Activated T-helper 2 cell treated with anti-CD3 and anti-CD28 coated beads, Interferon-gamma antibody, Interleukin-2, Interleukin-4, amounts not matched to agents 10 μg/mL and 5 μg/mL and 100 μg/mL, durations not matched to agents 14 hours and 24 hours and 36 hours (primary cell): ENCODE measurements at regions not wholly inside any gene's neighbourhood (a gene's known extent, or its start where the extent isn't known, plus 50 kb on each side); places are given as distances from the start of the nearest gene placed in this dataset.

Source experiments
- DNase-seq: peaks from one replicate; pipeline ENCODE4 v3.0.0; 2021; ENCODE audit warnings: low spot score
- H3K27ac Mint-ChIP-seq: one replicate; pipeline ENCODE4 v1.8.0; 2021; ENCODE audit warnings: mixed read lengths
- H3K27me3 Mint-ChIP-seq: one replicate; pipeline ENCODE4 v1.8.0; 2021; ENCODE audit warnings: low read depth, mixed read lengths
- H3K36me3 Mint-ChIP-seq: one replicate; pipeline ENCODE4 v1.8.0; 2021; ENCODE audit warnings: low read depth, mixed read lengths
- H3K4me1 Mint-ChIP-seq: one replicate; pipeline ENCODE4 v1.8.0; 2021; ENCODE audit warnings: low read depth, mixed read lengths
- H3K4me3 Mint-ChIP-seq: one replicate; pipeline ENCODE4 v1.8.0; 2021; ENCODE audit warnings: low read depth, mild to moderate bottlenecking, moderate library complexity, mixed read lengths
- H3K9me3 Mint-ChIP-seq: one replicate; pipeline ENCODE4 v1.8.0; 2021; ENCODE audit warnings: mixed read lengths
- intact Hi-C: fragments of 100-400 bp; cut with micrococcal nuclease; formaldehyde crosslinking; loops from one replicate; pipeline ENCODE4 v1.15.1; 2023

- no peaks in the 10 kb centered on the region for H3K9me3 Mint-ChIP-seq
- no peak overlapping the region for H3K27ac Mint-ChIP-seq
- peaks cover 5% of the 10 kb centered on the region for H3K4me1 Mint-ChIP-seq
- H3K4me3 Mint-ChIP-seq: no peak overlapping the region
- H3K27me3 Mint-ChIP-seq: peaks cover 5% of the 10 kb centered on the region
- no peaks in the 10 kb centered on the region for H3K36me3 Mint-ChIP-seq
- no peak for DNase-seq
- intact Hi-C loops: no loop called here
Measured at GRCh38 chr2:41711736-41712135, 336.1 kb upstream of the PKDCC start.

- peaks cover 5% of the 10 kb centered on the region for H3K27me3 Mint-ChIP-seq
- H3K4me1 Mint-ChIP-seq: peaks cover 10% of the 10 kb centered on the region
- no peak overlapping the region for H3K4me3 Mint-ChIP-seq
- H3K27ac Mint-ChIP-seq: no peak overlapping the region
- no peaks in the 10 kb centered on the region for H3K9me3 Mint-ChIP-seq
- DNase-seq: no peak
- H3K36me3 Mint-ChIP-seq: no peaks in the 10 kb centered on the region
- intact Hi-C loops: no loop called here
Measured at GRCh38 chr2:41716497-41716896, 331.3 kb upstream of the PKDCC start.

- Mint-ChIP-seq H3K9me3 (no peaks in the 10 kb centered on the region), H3K4me3 (no peak overlapping the region), H3K27ac (no peak overlapping the region), H3K4me1 (peaks cover 10% of the 10 kb centered on the region), H3K36me3 (no peaks in the 10 kb centered on the region), H3K27me3 (no peaks in the 10 kb centered on the region)
- intact Hi-C loops: no loop called here
- no peak for DNase-seq
Measured at GRCh38 chr2:41717839-41718238, 330.0 kb upstream of the PKDCC start.

GRCh38 chr2:41718705-41719104 is 329.1 kb upstream of the PKDCC start:
- Mint-ChIP-seq H3K4me1 (peaks cover 10% of the 10 kb centered on the region), H3K9me3 (no peaks in the 10 kb centered on the region), H3K4me3 (no peak overlapping the region), H3K36me3 (no peaks in the 10 kb centered on the region), H3K27me3 (no peaks in the 10 kb centered on the region), H3K27ac (no peak overlapping the region)
- no peak for DNase-seq
- intact Hi-C loops: no loop called here

GRCh38 chr2:41719756-41720155 is 328.1 kb upstream of the PKDCC start:
- Mint-ChIP-seq H3K36me3 (no peaks in the 10 kb centered on the region), H3K9me3 (no peaks in the 10 kb centered on the region), H3K4me1 (peaks cover 10% of the 10 kb centered on the region), H3K27ac (no peak overlapping the region), H3K4me3 (no peak overlapping the region), H3K27me3 (no peaks in the 10 kb centered on the region)
- no peak for DNase-seq
- intact Hi-C loops: no loop called here

- Mint-ChIP-seq H3K4me1 (peaks cover 9% of the 10 kb centered on the region), H3K9me3 (no peaks in the 10 kb centered on the region), H3K36me3 (no peaks in the 10 kb centered on the region), H3K27me3 (no peaks in the 10 kb centered on the region), H3K4me3 (no peak overlapping the region), H3K27ac (no peak overlapping the region)
- intact Hi-C loops: no loop called here
- DNase-seq: no peak
Measured at GRCh38 chr2:41720331-41721251, 327.2 kb upstream of the PKDCC start.

GRCh38 chr2:41722668-41723369 is 325.0 kb upstream of the PKDCC start:
- Mint-ChIP-seq H3K9me3 (no peaks in the 10 kb centered on the region), H3K4me3 (no peak overlapping the region), H3K4me1 (peaks cover 6% of the 10 kb centered on the region), H3K27ac (no peak overlapping the region), H3K27me3 (no peaks in the 10 kb centered on the region), H3K36me3 (no peaks in the 10 kb centered on the region)
- DNase-seq: no peak
- intact Hi-C loops: no loop called here

- H3K27ac Mint-ChIP-seq: no peak overlapping the region
- intact Hi-C loops: no loop called here
- peaks cover 6% of the 10 kb centered on the region for H3K4me1 Mint-ChIP-seq
- no peak for DNase-seq
- no peak overlapping the region for H3K4me3 Mint-ChIP-seq
- no peaks in the 10 kb centered on the region for H3K9me3 Mint-ChIP-seq
- H3K27me3 Mint-ChIP-seq: no peaks in the 10 kb centered on the region
- H3K36me3 Mint-ChIP-seq: no peaks in the 10 kb centered on the region
Measured at GRCh38 chr2:41723526-41723925, 324.3 kb upstream of the PKDCC start.

GRCh38 chr2:41724465-41724864 is 323.4 kb upstream of the PKDCC start:
- no peak overlapping the region for H3K27ac Mint-ChIP-seq
- H3K4me1 Mint-ChIP-seq: peaks cover 6% of the 10 kb centered on the region
- no peak overlapping the region for H3K4me3 Mint-ChIP-seq
- intact Hi-C loops: no loop called here
- DNase-seq: no peak
- no peaks in the 10 kb centered on the region for H3K9me3 Mint-ChIP-seq
- H3K36me3 Mint-ChIP-seq: no peaks in the 10 kb centered on the region
- H3K27me3 Mint-ChIP-seq: no peaks in the 10 kb centered on the region

GRCh38 chr2:41725901-41726300 is 321.9 kb upstream of the PKDCC start:
- no peak for DNase-seq
- intact Hi-C loops: no loop called here
- Mint-ChIP-seq H3K27me3 (peaks cover 1% of the 10 kb centered on the region), H3K36me3 (no peaks in the 10 kb centered on the region), H3K4me1 (peaks cover 2% of the 10 kb centered on the region), H3K4me3 (no peak overlapping the region), H3K9me3 (no peaks in the 10 kb centered on the region), H3K27ac (no peak overlapping the region)

GRCh38 chr2:41726364-41726763 is 321.5 kb upstream of the PKDCC start:
- no peak for DNase-seq
- Mint-ChIP-seq H3K4me3 (no peak overlapping the region), H3K36me3 (no peaks in the 10 kb centered on the region), H3K4me1 (no peaks in the 10 kb centered on the region), H3K9me3 (no peaks in the 10 kb centered on the region), H3K27me3 (peaks cover 1% of the 10 kb centered on the region), H3K27ac (no peak overlapping the region)
- intact Hi-C loops: no loop called here

- no peaks in the 10 kb centered on the region for H3K9me3 Mint-ChIP-seq
- intact Hi-C loops: no loop called here
- H3K4me3 Mint-ChIP-seq: no peak overlapping the region
- peaks cover 3% of the 10 kb centered on the region for H3K27me3 Mint-ChIP-seq
- no peaks in the 10 kb centered on the region for H3K36me3 Mint-ChIP-seq
- no peak for DNase-seq
- H3K27ac Mint-ChIP-seq: no peak overlapping the region
- no peaks in the 10 kb centered on the region for H3K4me1 Mint-ChIP-seq
Measured at GRCh38 chr2:41727152-41727551, 320.7 kb upstream of the PKDCC start.

GRCh38 chr2:41727711-41728110 is 320.1 kb upstream of the PKDCC start:
- Mint-ChIP-seq H3K4me1 (no peaks in the 10 kb centered on the region), H3K36me3 (no peaks in the 10 kb centered on the region), H3K27me3 (peaks cover 5% of the 10 kb centered on the region), H3K9me3 (no peaks in the 10 kb centered on the region), H3K27ac (no peak overlapping the region), H3K4me3 (no peak overlapping the region)
- DNase-seq: no peak
- intact Hi-C loops: no loop called here
